ENCODE measurements at regions not wholly inside any gene's neighbourhood (a gene's known extent, or its start where the extent isn't known, plus 50 kb on each side); places are given as distances from the start of the nearest gene placed in this dataset.

GRCh38 chr4:41466249-41466648 is 71.7 kb upstream of the LIMCH1 start:
- FAIRE-seq (no peak), DNase-seq (no peak)
- H3K27me3 ChIP-seq (ENCODE audit: control insufficient read depth, insufficient read depth, low read length), result no peaks in the 10 kb centered on the region
- no peak for TF ChIP-seq CTCF (IDR thresholded peaks at IDR 0.05; ENCODE audit: borderline replicate concordance, extremely low read depth, insufficient read depth)
- no peak overlapping the region for H3K9ac ChIP-seq (ENCODE audit: low read length in 3 of 3)
- H3K4me3 ChIP-seq (ENCODE audit: low read length in 3 of 3), result no peak overlapping the region
- no peak overlapping the region for H3K27ac ChIP-seq (ENCODE audit: low read depth in 2 of 2, low read length in 2 of 2)
- H3K4me1 ChIP-seq (ENCODE audit: control insufficient read depth in 2 of 3, insufficient read depth in 2 of 3, low read depth in 1 of 3, low read length in 3 of 3), result peaks cover 0 to 7% (median 0%) of the 10 kb centered on the region in 3 donors
- no peaks in the 10 kb centered on the region for H3K36me3 ChIP-seq (ENCODE audit: control insufficient read depth in 2 of 3, insufficient read depth in 3 of 3, low read length in 3 of 3)
- no peaks in the 10 kb centered on the region for H3K9me3 ChIP-seq (ENCODE audit: control insufficient read depth in 2 of 3, insufficient read depth in 1 of 3, low read length in 3 of 3)
- intact Hi-C loops (cut with DNase I), result no loop called here

DNA sequence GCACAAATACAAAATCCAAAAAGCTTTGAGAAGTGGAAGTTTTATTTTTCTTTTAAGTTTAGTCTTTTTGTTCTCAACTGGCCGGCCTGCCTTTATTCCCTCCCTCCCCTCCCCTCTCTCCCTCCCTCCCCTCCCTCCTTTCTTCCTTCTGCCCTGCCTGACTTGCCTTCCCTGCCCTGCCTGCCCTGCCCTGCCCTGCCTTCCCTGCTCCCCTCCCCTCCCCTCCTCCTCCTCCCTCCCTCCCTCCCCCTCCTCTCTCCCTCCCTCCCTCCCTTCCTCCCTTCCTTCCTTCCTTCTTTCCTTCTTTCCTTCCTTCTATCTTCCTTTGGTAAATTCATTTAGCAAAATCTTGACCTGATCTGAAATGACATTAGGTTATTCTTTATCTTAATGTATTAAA is 69.8 kb upstream of the LIMCH1 start:
- no peaks in the 10 kb centered on the region for H3K9me3 ChIP-seq (ENCODE audit: control insufficient read depth in 2 of 3, insufficient read depth in 1 of 3, low read length in 3 of 3)
- no peak overlapping the region for H3K27ac ChIP-seq (ENCODE audit: low read depth in 2 of 2, low read length in 2 of 2)
- DNase-seq (no peak), FAIRE-seq (no peak)
- no peak overlapping the region for H3K9ac ChIP-seq (ENCODE audit: low read length in 3 of 3)
- intact Hi-C loops (cut with DNase I), result no loop called here
- H3K27me3 ChIP-seq (ENCODE audit: control insufficient read depth, insufficient read depth, low read length), result no peaks in the 10 kb centered on the region
- no peak overlapping the region for H3K4me3 ChIP-seq (ENCODE audit: low read length in 3 of 3)
- TF ChIP-seq CTCF (IDR thresholded peaks at IDR 0.05; ENCODE audit: borderline replicate concordance, extremely low read depth, insufficient read depth), result no peak
- H3K36me3 ChIP-seq (ENCODE audit: control insufficient read depth in 2 of 3, insufficient read depth in 3 of 3, low read length in 3 of 3), result no peaks in the 10 kb centered on the region
- peaks cover 0 to 14% (median 0%) of the 10 kb centered on the region in 3 donors for H3K4me1 ChIP-seq (ENCODE audit: control insufficient read depth in 2 of 3, insufficient read depth in 2 of 3, low read depth in 1 of 3, low read length in 3 of 3)

DNA sequence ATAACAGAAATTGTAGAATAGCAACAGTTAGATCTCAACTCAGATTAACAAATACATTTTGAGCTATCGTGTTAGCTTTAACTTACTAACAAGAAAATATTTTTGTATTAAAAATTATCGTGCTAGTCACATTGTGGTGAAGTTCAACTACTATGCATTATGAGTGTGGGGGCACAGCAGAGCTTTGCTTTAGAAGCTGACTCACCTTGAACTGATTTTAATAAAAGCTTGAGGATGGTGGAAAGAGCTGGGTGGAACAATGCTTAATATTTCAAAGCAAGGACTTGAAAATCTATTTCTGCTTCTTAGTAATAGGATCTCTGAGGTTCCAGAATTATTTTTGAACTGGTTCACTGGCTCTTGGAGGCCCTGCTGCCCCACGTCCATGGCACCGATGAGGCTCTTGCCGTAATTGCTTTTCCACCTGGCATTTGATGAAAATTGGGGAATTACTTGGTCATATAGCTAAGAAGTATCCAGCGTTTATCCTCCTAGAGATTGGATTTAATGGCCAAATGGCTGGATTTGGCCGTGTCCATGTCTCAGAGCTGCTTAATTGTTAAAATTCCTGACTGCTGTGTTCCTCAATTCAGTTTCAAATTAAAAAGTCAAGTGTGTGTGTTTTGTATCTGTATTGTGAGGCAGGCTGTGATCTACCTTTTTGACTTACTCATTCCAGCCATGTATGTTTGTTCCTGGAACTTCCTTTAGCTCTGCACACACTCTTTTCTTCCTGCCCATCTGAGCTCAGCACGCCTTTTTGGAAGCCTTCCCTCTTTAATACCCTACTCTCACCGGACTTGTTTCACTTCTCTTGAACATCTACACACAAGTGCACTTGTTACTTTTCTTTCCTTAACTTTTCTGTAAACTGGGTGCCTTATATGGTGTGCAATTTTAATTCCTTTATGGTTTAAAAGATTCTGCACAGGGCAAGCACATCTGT is 66.6 kb upstream of the LIMCH1 start:
- peaks cover 0 to 14% (median 0%) of the 10 kb centered on the region in 3 donors for H3K4me1 ChIP-seq (ENCODE audit: control insufficient read depth in 2 of 3, insufficient read depth in 2 of 3, low read depth in 1 of 3, low read length in 3 of 3)
- no peak for TF ChIP-seq CTCF (IDR thresholded peaks at IDR 0.05; ENCODE audit: borderline replicate concordance, extremely low read depth, insufficient read depth)
- FAIRE-seq, result no peak
- H3K27me3 ChIP-seq (ENCODE audit: control insufficient read depth, insufficient read depth, low read length), result no peaks in the 10 kb centered on the region
- intact Hi-C loops (cut with DNase I), result no loop called here
- H3K27ac ChIP-seq (ENCODE audit: low read depth in 2 of 2, low read length in 2 of 2), result no peak overlapping the region
- no peaks in the 10 kb centered on the region for H3K36me3 ChIP-seq (ENCODE audit: control insufficient read depth in 2 of 3, insufficient read depth in 3 of 3, low read length in 3 of 3)
- peak in 1 of 5 donors; percentile 13 for DNase-seq
- H3K9ac ChIP-seq (ENCODE audit: low read length in 3 of 3), result no peak overlapping the region
- no peak overlapping the region for H3K4me3 ChIP-seq (ENCODE audit: low read length in 3 of 3)
- no peaks in the 10 kb centered on the region for H3K9me3 ChIP-seq (ENCODE audit: control insufficient read depth in 2 of 3, insufficient read depth in 1 of 3, low read length in 3 of 3)

All from kidney (tissue), 13 donors.